Liver (tissue), 8 donors: ENCODE measurements at regions not wholly inside any gene's neighbourhood (a gene's known extent, or its start where the extent isn't known, plus 50 kb on each side); places are given as distances from the start of the nearest gene placed in this dataset.

Experiments used
- DNase-seq: peaks from one replicate; pipeline ENCODE4 v3.0.0-alpha.2; 2017; ENCODE audit warnings: low spot score
- H3K27ac ChIP-seq, 2 donors: one replicate each; pipeline ENCODE4 v1.7.0; 2013; ENCODE audit warnings: inconsistent platforms in 2 of 2, low read length in 2 of 2, control low read depth in 1 of 2, low read depth in 1 of 2, mild to moderate bottlenecking in 1 of 2
- H3K27me3 ChIP-seq, 4 donors: one replicate each; pipeline versions ENCODE4 v1.6.1 to v1.7.0; 2013; ENCODE audit warnings: low read length in 3 of 4, inconsistent platforms in 1 of 4, mild to moderate bottlenecking in 1 of 4, moderate library complexity in 1 of 4; ENCODE audit not compliant: control insufficient read depth in 4 of 4, insufficient read depth in 4 of 4
- H3K36me3 ChIP-seq, 4 donors: one replicate each; pipeline versions ENCODE4 v1.6.1 to v1.7.0; 2013; ENCODE audit warnings: low read length in 3 of 4, mild to moderate bottlenecking in 3 of 4, low read depth in 1 of 4, moderate library complexity in 1 of 4; ENCODE audit not compliant: control insufficient read depth in 4 of 4, insufficient read depth in 3 of 4
- H3K4me1 ChIP-seq, 4 donors: one replicate each; pipeline versions ENCODE4 v1.6.1 to v1.7.0; 2013; ENCODE audit warnings: low read length in 3 of 4, mild to moderate bottlenecking in 3 of 4, moderate library complexity in 1 of 4; ENCODE audit not compliant: control insufficient read depth in 4 of 4, insufficient read depth in 4 of 4
- H3K4me3 ChIP-seq, 3 donors: one replicate each; pipeline versions ENCODE4 v1.6.1 to v1.7.0; 2013; ENCODE audit warnings: low read length in 3 of 3, control low read depth in 1 of 3, low read depth in 1 of 3, mild to moderate bottlenecking in 1 of 3
- H3K9ac ChIP-seq, 2 donors: one replicate each; pipeline ENCODE4 v1.7.0; 2013; ENCODE audit warnings: low read length in 2 of 2, mild to moderate bottlenecking in 2 of 2, moderate library complexity in 2 of 2, control low read depth in 1 of 2, low read depth in 1 of 2
- H3K9me3 ChIP-seq, 4 donors: one replicate each; pipeline versions ENCODE4 v1.6.1 to v1.7.0; 2013; ENCODE audit warnings: low read length in 3 of 4; ENCODE audit not compliant: control insufficient read depth in 4 of 4
- ATF3 ChIP-seq: IDR thresholded peaks from 2 replicates; pipeline ENCODE4 v1.6.1; 2016; ENCODE audit warnings: antibody characterized with exemption
- CTCF ChIP-seq: fragments of 150-350 bp; IDR thresholded peaks from 2 replicates; pipeline ENCODE4 v1.5.1; 2017; ENCODE audit warnings: improper control_type of control experiment, low read depth, low read length; ENCODE audit not compliant: missing input control
- FOXA1 ChIP-seq: IDR thresholded peaks from 2 replicates; pipeline ENCODE4 v1.6.1; 2016; ENCODE audit warnings: antibody characterized with exemption
- GABPA ChIP-seq, 2 donors: IDR thresholded peaks in 1 of 2; conservative IDR thresholded peaks in 1 of 2; 2 replicates each; pipeline ENCODE4 v1.6.1; 2016; ENCODE audit warnings: antibody characterized with exemption in 2 of 2, mild to moderate bottlenecking in 1 of 2, moderate library complexity in 1 of 2
- HNF4A ChIP-seq, 2 donors: conservative IDR thresholded peaks; 2 replicates each; pipeline ENCODE4 v1.6.1; 2016; ENCODE audit warnings: antibody characterized with exemption in 2 of 2, mild to moderate bottlenecking in 2 of 2
- HNF4G ChIP-seq: IDR thresholded peaks from 2 replicates; pipeline ENCODE4 v1.6.1; 2016; ENCODE audit warnings: antibody characterized with exemption
- JUND ChIP-seq, 2 donors: IDR thresholded peaks; 2 replicates each; pipeline ENCODE4 v1.6.1; 2016; ENCODE audit warnings: antibody characterized with exemption in 2 of 2
- MAX ChIP-seq: IDR thresholded peaks from 2 replicates; pipeline ENCODE4 v1.6.1; 2016; ENCODE audit warnings: antibody characterized with exemption
- NR2F2 ChIP-seq: IDR thresholded peaks from 2 replicates; pipeline ENCODE4 v1.6.1; 2016; ENCODE audit warnings: antibody characterized with exemption
- REST ChIP-seq: IDR thresholded peaks from 2 replicates; pipeline ENCODE4 v1.6.1; 2016; ENCODE audit warnings: antibody characterized with exemption, mild to moderate bottlenecking
- RXRA ChIP-seq, 2 donors: IDR thresholded peaks; 2 replicates each; pipeline ENCODE4 v1.6.1; 2017 to 2018; ENCODE audit warnings: antibody characterized with exemption in 2 of 2, mild to moderate bottlenecking in 1 of 2
- SP1 ChIP-seq: IDR thresholded peaks from 2 replicates; pipeline ENCODE4 v1.6.1; 2018; ENCODE audit warnings: antibody characterized with exemption, mild to moderate bottlenecking
- YY1 ChIP-seq: IDR thresholded peaks from 2 replicates; pipeline ENCODE4 v1.6.1; 2016; ENCODE audit warnings: antibody characterized with exemption, mild to moderate bottlenecking
- ZBTB33 ChIP-seq: IDR thresholded peaks from 2 replicates; pipeline ENCODE4 v1.6.1; 2016; ENCODE audit warnings: antibody characterized with exemption
- WGBS: extraction: QIAGEN DNeasy Blood & Tissue Kit; methylation state at CpG from one replicate; pipeline ENCODE4 v1.1.7; 2013; 5-methylcytosine and 5-hydroxymethylcytosine counted together
- donor health status: healthy.
- donor health status: healthy.
- donor health status: healthy.
- donor health status: healthy.
- donor health status: healthy.

- WGBS = 80% methylated on average over 11 of the region's 11 CpGs
- Histone ChIP-seq H3K36me3 (no peaks in the 10 kb centered on the region), H3K27ac (no peak overlapping the region), H3K4me3 (no peak overlapping the region), H3K9me3 (peaks cover 3 to 15% (median 6%) of the 10 kb centered on the region in 4 donors), H3K9ac (no peak overlapping the region), H3K27me3 (no peaks in the 10 kb centered on the region), H3K4me1 (no peaks in the 10 kb centered on the region)
- no peak for DNase-seq
- no peak for TF ChIP-seq CTCF
- no peak for TF ChIP-seq FOXA1
- TF ChIP-seq ATF3 = no peak
- no peak for TF ChIP-seq SP1
- TF ChIP-seq JUND (IDR thresholded peaks at IDR 0.05) = no peak
- TF ChIP-seq GABPA (IDR thresholded peaks at IDR 0.05 in 1 of 2, conservative IDR thresholded peaks at IDR 0.05 in 1 of 2) = no peak
- no peak for TF ChIP-seq NR2F2
- no peak for TF ChIP-seq HNF4A (conservative IDR thresholded peaks at IDR 0.05)
- no peak for TF ChIP-seq MAX
- TF ChIP-seq REST = no peak
- TF ChIP-seq ZBTB33 = no peak
- no peak for TF ChIP-seq YY1
Observed at GRCh38 chr15:98480844-98481243, 167.5 kb upstream of the IGF1R start.

- no peaks in the 10 kb centered on the region for H3K4me1 ChIP-seq
- WGBS = 96% methylated on average over 1 of the region's 1 CpG
- H3K4me3 ChIP-seq = no peak overlapping the region
- no peak overlapping the region for H3K27ac ChIP-seq
- peaks cover 1 to 4% (median 3%) of the 10 kb centered on the region in 4 donors for H3K9me3 ChIP-seq
- no peak for DNase-seq
- no peak overlapping the region for H3K9ac ChIP-seq
- TF ChIP-seq FOXA1 = no peak
- no peak for TF ChIP-seq RXRA (IDR thresholded peaks at IDR 0.05)
- TF ChIP-seq ZBTB33 = no peak
- TF ChIP-seq HNF4A (conservative IDR thresholded peaks at IDR 0.05) = no peak
- TF ChIP-seq SP1 = no peak
- TF ChIP-seq MAX = no peak
- TF ChIP-seq JUND (IDR thresholded peaks at IDR 0.05) = no peak
- TF ChIP-seq GABPA (IDR thresholded peaks at IDR 0.05 in 1 of 2, conservative IDR thresholded peaks at IDR 0.05 in 1 of 2) = no peak
- TF ChIP-seq YY1 = no peak
- TF ChIP-seq CTCF = no peak
- TF ChIP-seq HNF4G = no peak
- no peaks in the 10 kb centered on the region for H3K27me3 ChIP-seq
- H3K36me3 ChIP-seq = no peaks in the 10 kb centered on the region
Observed at GRCh38 chr15:98483575-98484130, 164.7 kb upstream of the IGF1R start.
